NOMO-1 treated with dmso at 0.1 percent for 144 hours (cell line): ENCODE measurements at regions not wholly inside any gene's neighbourhood (a gene's known extent, or its start where the extent isn't known, plus 50 kb on each side); places are given as distances from the start of the nearest gene placed in this dataset.

Experiments used
- DNase-seq: peaks from one replicate; lab custom pipeline; 2025; ENCODE audit not compliant: unreplicated experiment; lab: John Stamatoyannopoulos, UW

GRCh38 chr21:21605521-21605920 lies 607.3 kb downstream of the NCAM2 start:
- no peak for DNase-seq

- DNase-seq, result no peak
These were observed 607.8 kb downstream of the NCAM2 start for GRCh38 chr21:21606041-21606440.

GRCh38 chr21:21612466-21612865 lies 614.3 kb downstream of the NCAM2 start:
- DNase-seq, result no peak

GRCh38 chr21:21614966-21615365 lies 616.8 kb downstream of the NCAM2 start:
- no peak for DNase-seq

- no peak for DNase-seq
These were observed 624.4 kb downstream of the NCAM2 start for GRCh38 chr21:21622460-21623234.

GRCh38 chr21:21624674-21625073 lies 626.5 kb downstream of the NCAM2 start:
- no peak for DNase-seq

- DNase-seq, result no peak
These were observed 633.8 kb downstream of the NCAM2 start for GRCh38 chr21:21631961-21632360.

- no peak for DNase-seq
These were observed 634.7 kb downstream of the NCAM2 start for GRCh38 chr21:21632926-21633325.

GRCh38 chr21:21661741-21662140 lies 663.5 kb downstream of the NCAM2 start:
- no peak for DNase-seq

- no peak for DNase-seq
These were observed 664.6 kb downstream of the NCAM2 start for GRCh38 chr21:21662776-21663175.

GRCh38 chr21:21664871-21665270 lies 666.7 kb downstream of the NCAM2 start:
- no peak for DNase-seq

- DNase-seq, result no peak
These were observed 668.5 kb downstream of the NCAM2 start for GRCh38 chr21:21666689-21667088.

GRCh38 chr21:21668198-21668597 lies 670.0 kb downstream of the NCAM2 start:
- DNase-seq, result no peak

- no peak for DNase-seq
These were observed 675.8 kb downstream of the NCAM2 start for GRCh38 chr21:21673959-21674358.

GRCh38 chr21:21675601-21676000 lies 677.4 kb downstream of the NCAM2 start:
- DNase-seq, result no peak

- DNase-seq, result no peak
These were observed 684.0 kb downstream of the NCAM2 start for GRCh38 chr21:21682172-21682571.

GRCh38 chr21:21688889-21689288 lies 690.7 kb downstream of the NCAM2 start:
- DNase-seq, result peak; percentile 23

GRCh38 chr21:21690068-21690665 lies 692.0 kb downstream of the NCAM2 start:
- no peak for DNase-seq

- no peak for DNase-seq
These were observed 714.7 kb downstream of the NCAM2 start for GRCh38 chr21:21712748-21713520.

GRCh38 chr21:21713651-21714180 lies 715.5 kb downstream of the NCAM2 start:
- DNase-seq, result no peak

GRCh38 chr21:21714426-21714825 lies 716.2 kb downstream of the NCAM2 start:
- DNase-seq, result no peak
